Gastrocnemius medialis (tissue), 4 donors: ENCODE measurements at regions not wholly inside any gene's neighbourhood (a gene's known extent, or its start where the extent isn't known, plus 50 kb on each side); places are given as distances from the start of the nearest gene placed in this dataset.

Experiments used
- ATAC-seq, 2 donors: fragments of 150-250 bp; one replicate each; pipeline ENCODE4 v1.9.1; 2016
- DNase-seq, 2 donors: peaks; one replicate each; pipeline ENCODE4 v3.0.0-alpha.2; 2019
- H3K27ac ChIP-seq, 4 donors: fragments of 200-600 bp; sonication (generic); 1 replicate in 1 of 4; 2 replicates in 3 of 4; pipeline ENCODE4 v1.5.1; 2016 to 2018; ENCODE audit warnings: mild to moderate bottlenecking in 2 of 4, moderate library complexity in 1 of 4
- H3K27me3 ChIP-seq, 3 donors: fragments of 200-600 bp; sonication (generic) in 2 of 3; 1 replicate in 1 of 3; 2 replicates in 2 of 3; pipeline versions ENCODE4 v1.5.1 to v1.6.0; 2016 to 2019; ENCODE audit warnings: mild to moderate bottlenecking in 1 of 3, moderate library complexity in 1 of 3
- H3K36me3 ChIP-seq, 2 donors: fragments of 200-600 bp; sonication (generic) in 1 of 2; one replicate each; pipeline ENCODE4 v1.5.1; 2017 to 2018
- H3K4me1 ChIP-seq, 2 donors: fragments of 200-600 bp; sonication (generic) in 1 of 2; one replicate each; pipeline ENCODE4 v1.5.1; 2016 to 2017; ENCODE audit warnings: mild to moderate bottlenecking in 2 of 2
- H3K4me3 ChIP-seq, 4 donors: fragments of 200-600 bp; sonication (generic) in 3 of 4; 1 replicate in 1 of 4; 2 replicates in 3 of 4; pipeline ENCODE4 v1.5.1; 2016 to 2019; ENCODE audit warnings: mild to moderate bottlenecking in 2 of 4
- H3K9me3 ChIP-seq, 3 donors: fragments of 200-600 bp; sonication (generic) in 2 of 3; 1 replicate in 1 of 3; 2 replicates in 2 of 3; pipeline ENCODE4 v1.5.1; 2016 to 2019
- CTCF ChIP-seq, 5 experiments: fragments of 450-650 bp in 3 of 5; fragments of 200-600 bp in 2 of 5; sonication (generic) in 2 of 5; IDR thresholded peaks in 4 of 5; conservative IDR thresholded peaks in 1 of 5; 1 replicate in 4 of 5; 2 replicates in 1 of 5; pipeline ENCODE4 v1.5.1; 2016 to 2019; ENCODE audit warnings: antibody characterized with exemption in 5 of 5, mild to moderate bottlenecking in 3 of 5, moderate library complexity in 3 of 5
- POLR2A ChIP-seq, 2 donors: fragments of 450-650 bp; IDR thresholded peaks; one replicate each; pipeline ENCODE4 v1.6.1; 2017; ENCODE audit warnings: antibody characterized with exemption in 2 of 2, mild to moderate bottlenecking in 2 of 2, moderate library complexity in 2 of 2
- in situ Hi-C, 4 donors: fragments of 200-750 bp; cut with MboI; loops; one replicate each; pipeline versions ENCODE4 v1.15.0 to v1.8.0; 2017; ENCODE audit warnings: low sequenced_read_pairs in 4 of 4
- intact Hi-C: fragments of 100-400 bp; cut with DNase I; formaldehyde crosslinking; loops from one replicate; pipeline ENCODE4 v1.15.1; 2023; ENCODE audit warnings: low total_unique reads

- Histone ChIP-seq H3K27me3 (no peaks in the 10 kb centered on the region), H3K4me3 (no peak overlapping the region), H3K9me3 (no peaks in the 10 kb centered on the region), H3K4me1 (no peaks in the 10 kb centered on the region), H3K27ac (no peak overlapping the region), H3K36me3 (no peaks in the 10 kb centered on the region)
- TF ChIP-seq CTCF (IDR thresholded peaks at IDR 0.05 in 4 of 5, conservative IDR thresholded peaks at IDR 0.05 in 1 of 5) (no peak), POLR2A (IDR thresholded peaks at IDR 0.05) (no peak)
- in situ Hi-C loops = no loop called here
- intact Hi-C loops = no loop called here
- no peak for DNase-seq
- ATAC-seq = no peak
These were observed 126.0 kb upstream of the BOD1 start for GRCh38 chr5:173742432-173742816.

- no peak for ATAC-seq
- no peak overlapping the region for H3K4me3 ChIP-seq
- H3K36me3 ChIP-seq = no peaks in the 10 kb centered on the region
- in situ Hi-C loops (no loop called here), intact Hi-C loops (no loop called here)
- no peaks in the 10 kb centered on the region for H3K4me1 ChIP-seq
- H3K27me3 ChIP-seq = no peaks in the 10 kb centered on the region
- H3K9me3 ChIP-seq = no peaks in the 10 kb centered on the region
- no peak for DNase-seq
- TF ChIP-seq POLR2A (IDR thresholded peaks at IDR 0.05) (no peak), CTCF (IDR thresholded peaks at IDR 0.05 in 4 of 5, conservative IDR thresholded peaks at IDR 0.05 in 1 of 5) (no peak)
- no peak overlapping the region for H3K27ac ChIP-seq
These were observed 127.3 kb upstream of the BOD1 start for GRCh38 chr5:173743641-173744343.

DNA sequence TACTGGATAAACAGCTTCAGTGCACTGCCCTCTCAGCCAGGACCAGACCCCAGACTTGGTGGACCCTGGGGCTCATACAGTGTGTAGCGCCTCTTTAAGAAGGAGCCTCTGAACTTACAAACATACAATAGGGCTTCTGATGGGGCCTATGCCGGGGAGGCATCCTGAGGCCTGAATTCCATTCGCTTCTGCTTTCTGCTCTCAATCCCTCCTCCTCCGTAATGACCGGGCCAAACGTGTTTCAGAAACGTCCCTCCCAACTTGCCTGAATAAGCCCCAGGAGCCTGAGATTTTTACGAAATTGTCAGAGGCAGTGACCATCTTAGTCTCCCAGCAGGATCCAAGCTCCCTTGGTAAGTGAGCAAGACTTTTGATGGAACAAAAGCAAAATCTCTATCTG, 128.1 kb upstream of the BOD1 start:
- in situ Hi-C loops = no loop called here
- no peak overlapping the region for H3K27ac ChIP-seq
- H3K36me3 ChIP-seq = no peaks in the 10 kb centered on the region
- no peaks in the 10 kb centered on the region for H3K9me3 ChIP-seq
- no peaks in the 10 kb centered on the region for H3K4me1 ChIP-seq
- DNase-seq = no peak
- TF ChIP-seq CTCF (IDR thresholded peaks at IDR 0.05 in 4 of 5, conservative IDR thresholded peaks at IDR 0.05 in 1 of 5) (no peak), POLR2A (IDR thresholded peaks at IDR 0.05) (no peak)
- no peaks in the 10 kb centered on the region for H3K27me3 ChIP-seq
- H3K4me3 ChIP-seq = no peak overlapping the region
- intact Hi-C loops = no loop called here
- ATAC-seq = no peak

DNA sequence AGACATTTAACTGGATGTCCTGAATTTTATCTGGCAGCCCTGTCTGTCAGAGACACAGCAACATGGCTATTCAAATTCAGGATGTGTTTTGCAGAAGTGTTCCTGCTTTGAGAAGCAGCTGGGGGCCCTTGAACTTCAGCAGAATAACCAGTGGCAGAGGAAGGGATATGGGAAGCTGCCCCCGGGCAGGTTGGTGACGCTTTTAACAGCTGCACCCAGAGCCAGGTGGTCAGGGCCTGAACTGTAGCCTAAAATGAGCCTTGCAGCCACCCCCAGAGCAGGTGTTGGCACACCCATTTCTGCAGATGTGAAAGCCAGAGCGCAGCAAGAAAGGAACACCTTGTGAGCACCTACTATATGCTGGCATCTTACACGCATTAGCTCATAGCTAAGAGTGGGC, 128.7 kb upstream of the BOD1 start:
- Histone ChIP-seq H3K27me3 (no peaks in the 10 kb centered on the region), H3K4me1 (no peaks in the 10 kb centered on the region), H3K9me3 (no peaks in the 10 kb centered on the region), H3K36me3 (no peaks in the 10 kb centered on the region), H3K27ac (peak overlapping the region in 1 of 4 donors; percentile 2), H3K4me3 (no peak overlapping the region)
- ATAC-seq (peak in 1 of 2 donors; percentile 29), DNase-seq (no peak)
- intact Hi-C loops = no loop called here
- TF ChIP-seq POLR2A (IDR thresholded peaks at IDR 0.05) = no peak
- TF ChIP-seq CTCF (IDR thresholded peaks at IDR 0.05 in 4 of 5, conservative IDR thresholded peaks at IDR 0.05 in 1 of 5) = no peak
- in situ Hi-C loops = no loop called here

DNA sequence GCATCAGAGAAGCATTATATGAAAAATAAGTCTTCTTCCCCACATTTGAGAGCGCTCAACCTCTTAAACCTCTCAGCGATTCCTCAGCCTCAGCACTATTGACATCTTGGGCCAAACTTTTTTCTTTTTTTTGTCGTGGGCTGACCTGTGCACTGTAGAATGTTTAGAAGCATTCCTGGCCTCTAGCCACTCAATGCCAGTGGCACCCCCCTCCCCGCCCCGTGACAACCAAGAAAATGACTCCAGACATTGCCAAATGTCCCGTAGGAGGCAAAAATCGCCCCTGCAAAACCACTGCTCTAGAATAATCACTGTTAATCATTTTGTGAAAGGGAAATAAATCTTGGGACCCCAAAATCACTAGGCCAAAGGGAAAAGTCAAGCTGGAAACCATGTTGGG, 129.1 kb upstream of the BOD1 start:
- DNase-seq (no peak), ATAC-seq (no peak)
- Histone ChIP-seq H3K27me3 (no peaks in the 10 kb centered on the region), H3K4me1 (no peaks in the 10 kb centered on the region), H3K27ac (no peak overlapping the region), H3K36me3 (no peaks in the 10 kb centered on the region), H3K4me3 (no peak overlapping the region), H3K9me3 (no peaks in the 10 kb centered on the region)
- TF ChIP-seq CTCF (IDR thresholded peaks at IDR 0.05 in 4 of 5, conservative IDR thresholded peaks at IDR 0.05 in 1 of 5) (no peak), POLR2A (IDR thresholded peaks at IDR 0.05) (no peak)
- intact Hi-C loops = no loop called here
- in situ Hi-C loops = no loop called here
